Loucy (cell line): ENCODE measurements at regions not wholly inside any gene's neighbourhood (a gene's known extent, or its start where the extent isn't known, plus 50 kb on each side); places are given as distances from the start of the nearest gene placed in this dataset.

Source experiments
- EZH2phosphoT487 ChIP-seq: fragments of 200-600 bp; IDR thresholded peaks from 2 replicates; pipeline ENCODE4 v1.6.1; 2018; ENCODE audit warnings: antibody characterized with exemption, mild to moderate bottlenecking, moderate library complexity, borderline replicate concordance
- TF ChIP-seq, protein P1 (sequence below): fragments of 200-600 bp; sonication (generic); conservative IDR thresholded peaks from 2 replicates; pipeline ENCODE4 v1.5.1; 2014; ENCODE audit warnings: mild to moderate bottlenecking, antibody characterized with exemption, low read length

DNA sequence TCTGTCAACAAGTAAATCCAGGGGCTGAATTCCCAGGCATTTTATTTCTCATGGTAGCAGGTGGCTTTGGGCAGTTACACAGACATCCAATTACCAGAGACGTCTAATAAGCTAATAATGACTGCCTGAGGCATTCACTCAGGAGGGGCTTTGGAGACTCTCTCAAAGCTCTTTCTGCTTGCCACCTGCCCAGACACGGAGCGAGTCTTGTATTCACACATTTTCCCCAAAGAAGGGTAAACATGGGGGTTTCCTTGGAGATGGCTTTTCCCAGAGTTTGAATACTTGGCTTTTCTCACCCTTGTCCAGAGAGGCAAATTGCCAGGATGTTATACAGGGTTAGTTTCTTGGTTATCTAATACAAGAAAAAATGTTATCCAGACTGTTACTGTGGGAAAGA, 132.6 kb downstream of the DIPK2A start:
- TF ChIP-seq, protein P1, sequence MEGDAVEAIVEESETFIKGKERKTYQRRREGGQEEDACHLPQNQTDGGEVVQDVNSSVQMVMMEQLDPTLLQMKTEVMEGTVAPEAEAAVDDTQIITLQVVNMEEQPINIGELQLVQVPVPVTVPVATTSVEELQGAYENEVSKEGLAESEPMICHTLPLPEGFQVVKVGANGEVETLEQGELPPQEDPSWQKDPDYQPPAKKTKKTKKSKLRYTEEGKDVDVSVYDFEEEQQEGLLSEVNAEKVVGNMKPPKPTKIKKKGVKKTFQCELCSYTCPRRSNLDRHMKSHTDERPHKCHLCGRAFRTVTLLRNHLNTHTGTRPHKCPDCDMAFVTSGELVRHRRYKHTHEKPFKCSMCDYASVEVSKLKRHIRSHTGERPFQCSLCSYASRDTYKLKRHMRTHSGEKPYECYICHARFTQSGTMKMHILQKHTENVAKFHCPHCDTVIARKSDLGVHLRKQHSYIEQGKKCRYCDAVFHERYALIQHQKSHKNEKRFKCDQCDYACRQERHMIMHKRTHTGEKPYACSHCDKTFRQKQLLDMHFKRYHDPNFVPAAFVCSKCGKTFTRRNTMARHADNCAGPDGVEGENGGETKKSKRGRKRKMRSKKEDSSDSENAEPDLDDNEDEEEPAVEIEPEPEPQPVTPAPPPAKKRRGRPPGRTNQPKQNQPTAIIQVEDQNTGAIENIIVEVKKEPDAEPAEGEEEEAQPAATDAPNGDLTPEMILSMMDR: no peak
- TF ChIP-seq EZH2phosphoT487: no peak
